NCI-H1417 (cell line): ENCODE measurements at regions not wholly inside any gene's neighbourhood (a gene's known extent, or its start where the extent isn't known, plus 50 kb on each side); places are given as distances from the start of the nearest gene placed in this dataset.

Experiments used
- DNase-seq, 3 experiments: peaks; one replicate each; lab custom pipeline; 2025; lab: John Stamatoyannopoulos, UW

GRCh38 chr10:111131168-111131799 is 54.5 kb downstream of the ADRA2A start:
- DNase-seq: no peak

GRCh38 chr10:111137007-111137406 is 60.2 kb downstream of the ADRA2A start:
- DNase-seq: peak in 2 of 3 experiments; percentile 3 to 78

- DNase-seq: no peak
Observed at GRCh38 chr10:111137587-111137986, 60.8 kb downstream of the ADRA2A start.

- no peak for DNase-seq
Observed at GRCh38 chr10:111138544-111138943, 61.7 kb downstream of the ADRA2A start.

- no peak for DNase-seq
Observed at GRCh38 chr10:111139567-111139966, 62.7 kb downstream of the ADRA2A start.

- no peak for DNase-seq
Observed at GRCh38 chr10:111142092-111142768, 65.4 kb downstream of the ADRA2A start.

GRCh38 chr10:111146025-111146640 is 69.3 kb downstream of the ADRA2A start:
- DNase-seq: no peak

GRCh38 chr10:111148025-111148424 is 71.2 kb downstream of the ADRA2A start:
- no peak for DNase-seq

GRCh38 chr10:111148440-111148839 is 71.6 kb downstream of the ADRA2A start:
- no peak for DNase-seq

GRCh38 chr10:111150691-111151090 is 73.9 kb downstream of the ADRA2A start:
- DNase-seq: no peak

- DNase-seq: peak; percentile 3 to 51 (median 9)
Observed at GRCh38 chr10:111151595-111152307, 74.9 kb downstream of the ADRA2A start.

GRCh38 chr10:111156754-111157153 is 79.9 kb downstream of the ADRA2A start:
- DNase-seq: no peak

GRCh38 chr10:111158595-111158994 is 81.8 kb downstream of the ADRA2A start:
- DNase-seq: no peak

GRCh38 chr10:111161109-111161874 is 84.5 kb downstream of the ADRA2A start:
- no peak for DNase-seq

GRCh38 chr10:111171183-111171582 is 94.4 kb downstream of the ADRA2A start:
- DNase-seq: no peak

GRCh38 chr10:111175787-111176186 is 99.0 kb downstream of the ADRA2A start:
- no peak for DNase-seq

- no peak for DNase-seq
Observed at GRCh38 chr10:111177379-111177778, 100.5 kb downstream of the ADRA2A start.

- no peak for DNase-seq
Observed at GRCh38 chr10:111179514-111179913, 102.7 kb downstream of the ADRA2A start.

- DNase-seq: no peak
Observed at GRCh38 chr10:111186358-111186757, 109.5 kb downstream of the ADRA2A start.

GRCh38 chr10:111187096-111187495 is 110.3 kb downstream of the ADRA2A start:
- no peak for DNase-seq

- DNase-seq: no peak
Observed at GRCh38 chr10:111199587-111199986, 122.8 kb downstream of the ADRA2A start.
